ENCODE measurements at regions not wholly inside any gene's neighbourhood (a gene's known extent, or its start where the extent isn't known, plus 50 kb on each side); places are given as distances from the start of the nearest gene placed in this dataset.

GRCh38 chrX:141439651-141440050 lies 144.9 kb downstream of the SPANXA1 start:
- H3K27ac Mint-ChIP-seq = no peak overlapping the region
- H3K27me3 Mint-ChIP-seq = no peaks in the 10 kb centered on the region
- no peak for DNase-seq
- H3K9me3 ChIP-seq = no peaks in the 10 kb centered on the region
- no peaks in the 10 kb centered on the region for H3K4me1 Mint-ChIP-seq
- H3K4me3 Mint-ChIP-seq = no peak overlapping the region
- CTCF ChIA-PET = no interaction called here
- H3K36me3 ChIP-seq (ENCODE audit: control insufficient read depth in 2 of 2, extremely low read depth in 1 of 2, insufficient read depth in 1 of 2, low read length in 1 of 2) = no peaks in the 10 kb centered on the region
- no peaks in the 10 kb centered on the region for H3K9me3 Mint-ChIP-seq
- H3K4me3 ChIP-seq (ENCODE audit: control insufficient read depth in 1 of 2, extremely low read depth in 1 of 2, low read length in 1 of 2) = no peak overlapping the region
- no CpG with 5 or more reads among the region's 1 CpG for WGBS (ENCODE audit: insufficient coverage)
- no peak overlapping the region for H3K27ac ChIP-seq (ENCODE audit: low read length)
- no peaks in the 10 kb centered on the region for H3K27me3 ChIP-seq (replicated peaks in 1 of 2; ENCODE audit: control insufficient read depth in 2 of 2, extremely low read depth in 1 of 2, insufficient read depth in 2 of 2, low read length in 1 of 2)
- no peaks in the 10 kb centered on the region for H3K4me1 ChIP-seq (ENCODE audit: control insufficient read depth in 1 of 2, extremely low read depth in 1 of 2, insufficient read depth in 2 of 2, low read length in 2 of 2)
- POLR2A ChIA-PET = no interaction called here
- no peak for ATAC-seq (replicated peaks in 1 of 4)
- no peaks in the 10 kb centered on the region for H3K36me3 Mint-ChIP-seq

GRCh38 chrX:141415889-141416288 lies 168.6 kb downstream of the SPANXA1 start:
- CTCF ChIA-PET = no interaction called here
- H3K4me3 ChIP-seq (ENCODE audit: control insufficient read depth in 1 of 2, extremely low read depth in 1 of 2, low read length in 1 of 2) = no peak overlapping the region
- no peak overlapping the region for H3K27ac ChIP-seq (ENCODE audit: low read length)
- peaks cover 0 to 15% of the 10 kb centered on the region in 2 donors for H3K27me3 Mint-ChIP-seq
- no peaks in the 10 kb centered on the region for H3K4me1 Mint-ChIP-seq
- DNase-seq = no peak
- H3K4me1 ChIP-seq (ENCODE audit: control insufficient read depth in 1 of 2, extremely low read depth in 1 of 2, insufficient read depth in 2 of 2, low read length in 2 of 2) = no peaks in the 10 kb centered on the region
- H3K27ac Mint-ChIP-seq = no peak overlapping the region
- H3K9me3 Mint-ChIP-seq = peaks cover 0 to 3% (median 0%) of the 10 kb centered on the region in 3 donors
- no peaks in the 10 kb centered on the region for H3K27me3 ChIP-seq (replicated peaks in 1 of 2; ENCODE audit: control insufficient read depth in 2 of 2, extremely low read depth in 1 of 2, insufficient read depth in 2 of 2, low read length in 1 of 2)
- no peak overlapping the region for H3K4me3 Mint-ChIP-seq
- ATAC-seq (replicated peaks in 1 of 4) = no peak
- no peaks in the 10 kb centered on the region for H3K36me3 Mint-ChIP-seq
- H3K36me3 ChIP-seq (ENCODE audit: control insufficient read depth in 2 of 2, extremely low read depth in 1 of 2, insufficient read depth in 1 of 2, low read length in 1 of 2) = no peaks in the 10 kb centered on the region
- no CpG with 5 or more reads among the region's 1 CpG for WGBS (ENCODE audit: insufficient coverage)
- H3K9me3 ChIP-seq = peaks cover 2% of the 10 kb centered on the region
- POLR2A ChIA-PET = interaction anchor here in 1 of 2 donors (0.5 kb wide), 1 partner anchor 13 kb away, joined by 4 read pairs; no protein-coding TSS in a partner anchor

DNA sequence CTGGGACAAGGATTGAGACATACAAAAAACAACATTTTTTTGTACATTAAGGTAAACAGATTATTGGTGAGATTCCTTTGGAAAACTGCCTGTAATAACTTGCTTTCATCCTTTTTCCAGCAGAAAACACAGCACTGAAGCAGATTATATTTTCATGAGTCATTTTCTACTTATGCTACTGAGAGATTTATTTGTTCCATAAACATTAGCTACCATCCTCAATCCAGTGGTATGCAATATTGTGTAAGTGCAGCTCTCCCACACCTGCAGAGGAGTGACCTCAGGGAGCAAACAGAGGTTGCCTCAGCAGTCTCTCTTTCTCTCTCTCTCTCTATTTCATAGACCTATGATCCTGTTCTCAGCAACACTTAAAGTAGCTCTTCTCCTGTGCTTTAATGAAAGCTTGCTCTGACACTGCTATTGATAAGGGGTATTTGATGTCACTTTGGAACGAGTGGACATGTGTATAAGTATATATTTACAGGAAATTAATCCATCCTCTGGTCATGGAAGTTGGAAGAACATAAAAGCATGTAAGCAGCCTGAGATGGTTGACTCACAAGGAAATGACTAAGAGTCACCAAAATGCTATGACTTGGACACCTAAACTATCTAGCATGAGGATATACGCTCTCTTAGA lies 163.7 kb upstream of the SPANXC start:
- Mint-ChIP-seq H3K36me3 (no peaks in the 10 kb centered on the region), H3K4me3 (no peak overlapping the region), H3K9me3 (peaks cover 0 to 3% (median 0%) of the 10 kb centered on the region in 3 donors), H3K27ac (no peak overlapping the region), H3K27me3 (peaks cover 0 to 8% of the 10 kb centered on the region in 2 donors), H3K4me1 (no peaks in the 10 kb centered on the region)
- POLR2A ChIA-PET = no interaction called here
- Histone ChIP-seq H3K36me3 (ENCODE audit: control insufficient read depth in 2 of 2, extremely low read depth in 1 of 2, insufficient read depth in 1 of 2, low read length in 1 of 2) (no peaks in the 10 kb centered on the region), H3K27ac (ENCODE audit: low read length) (no peak overlapping the region), H3K4me1 (ENCODE audit: control insufficient read depth in 1 of 2, extremely low read depth in 1 of 2, insufficient read depth in 2 of 2, low read length in 2 of 2) (no peaks in the 10 kb centered on the region), H3K9me3 (no peaks in the 10 kb centered on the region), H3K27me3 (replicated peaks in 1 of 2; ENCODE audit: control insufficient read depth in 2 of 2, extremely low read depth in 1 of 2, insufficient read depth in 2 of 2, low read length in 1 of 2) (no peaks in the 10 kb centered on the region), H3K4me3 (ENCODE audit: control insufficient read depth in 1 of 2, extremely low read depth in 1 of 2, low read length in 1 of 2) (no peak overlapping the region)
- ATAC-seq (replicated peaks in 1 of 4) (no peak), DNase-seq (no peak)
- CTCF ChIA-PET = interaction anchor here in 1 of 2 donors (0.5 kb wide), 1 partner anchor 647 kb away, joined by 3 read pairs; no protein-coding TSS in a partner anchor
- WGBS (ENCODE audit: insufficient coverage) = no CpG with 5 or more reads among the region's 2 CpGs

DNA sequence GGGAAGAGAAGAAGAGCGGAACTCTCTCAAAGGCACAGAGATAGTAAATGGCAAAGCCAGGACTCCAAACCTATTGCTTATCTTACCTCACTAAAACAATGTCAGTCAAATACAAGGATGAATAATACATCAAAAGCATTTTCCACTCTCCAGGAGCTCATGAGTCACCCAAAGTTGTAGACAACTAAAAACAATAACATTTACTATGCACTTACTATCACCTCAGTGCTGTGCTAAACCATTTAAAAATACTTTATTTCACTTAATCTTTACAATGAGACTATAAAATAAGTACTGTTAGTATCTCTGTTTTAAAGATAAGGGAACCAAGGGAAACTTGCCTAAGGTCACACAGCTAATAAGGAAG lies 163.2 kb upstream of the SPANXC start:
- ChIA-PET POLR2A (no interaction called here), CTCF (interaction anchor here in 1 of 2 donors (0.5 kb wide), 1 partner anchor 647 kb away, joined by 3 read pairs; no protein-coding TSS in a partner anchor)
- H3K4me1 ChIP-seq (ENCODE audit: control insufficient read depth in 1 of 2, extremely low read depth in 1 of 2, insufficient read depth in 2 of 2, low read length in 2 of 2) = no peaks in the 10 kb centered on the region
- H3K4me3 Mint-ChIP-seq = no peak overlapping the region
- ATAC-seq (replicated peaks in 1 of 4) = no peak
- H3K27me3 ChIP-seq (replicated peaks in 1 of 2; ENCODE audit: control insufficient read depth in 2 of 2, extremely low read depth in 1 of 2, insufficient read depth in 2 of 2, low read length in 1 of 2) = no peaks in the 10 kb centered on the region
- no peak overlapping the region for H3K27ac ChIP-seq (ENCODE audit: low read length)
- no peak for DNase-seq
- peaks cover 0 to 8% of the 10 kb centered on the region in 2 donors for H3K27me3 Mint-ChIP-seq
- WGBS (ENCODE audit: insufficient coverage) = no CpG with 5 or more reads among the region's 1 CpG
- no peaks in the 10 kb centered on the region for H3K9me3 ChIP-seq
- no peaks in the 10 kb centered on the region for H3K36me3 ChIP-seq (ENCODE audit: control insufficient read depth in 2 of 2, extremely low read depth in 1 of 2, insufficient read depth in 1 of 2, low read length in 1 of 2)
- peaks cover 0 to 3% (median 3%) of the 10 kb centered on the region in 3 donors for H3K9me3 Mint-ChIP-seq
- no peaks in the 10 kb centered on the region for H3K36me3 Mint-ChIP-seq
- H3K4me1 Mint-ChIP-seq = no peaks in the 10 kb centered on the region
- no peak overlapping the region for H3K27ac Mint-ChIP-seq
- H3K4me3 ChIP-seq (ENCODE audit: control insufficient read depth in 1 of 2, extremely low read depth in 1 of 2, low read length in 1 of 2) = no peak overlapping the region

DNA sequence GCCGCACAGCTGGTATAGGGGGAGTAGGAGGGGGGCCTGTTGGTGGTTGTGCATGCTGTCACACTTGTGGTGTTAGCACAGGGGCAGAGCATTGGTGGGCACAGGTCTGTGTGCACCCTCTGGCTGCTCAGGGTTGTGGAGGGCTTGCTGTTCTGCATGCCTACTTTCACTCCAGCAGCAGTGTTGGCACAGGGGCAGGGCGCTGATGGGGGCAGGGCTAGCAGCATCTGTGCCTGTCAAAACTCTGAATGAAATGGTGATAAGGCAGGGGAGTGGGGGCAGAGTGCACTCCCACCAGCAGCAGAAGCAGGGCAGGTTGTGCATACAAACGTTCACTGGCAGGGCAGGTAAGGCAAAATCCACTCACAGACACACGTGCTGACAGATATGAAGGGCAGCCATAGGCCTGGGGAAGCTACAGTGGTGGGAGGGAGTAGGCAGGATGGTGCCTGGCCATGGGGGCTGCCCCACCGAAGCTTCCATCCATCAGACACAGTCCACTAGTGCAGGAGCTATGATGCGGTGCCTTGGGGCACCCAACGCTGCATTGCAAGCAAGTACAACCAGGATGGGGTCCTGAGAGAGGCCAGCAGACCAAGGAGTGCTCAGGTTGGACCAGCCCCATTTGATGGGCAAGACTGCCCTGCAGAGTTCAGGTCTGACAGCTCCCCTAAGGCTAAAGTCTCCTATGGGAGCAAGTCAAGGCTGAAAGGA lies 160.7 kb upstream of the SPANXC start:
- H3K9me3 ChIP-seq = no peaks in the 10 kb centered on the region
- Mint-ChIP-seq H3K9me3 (peaks cover 0 to 15% (median 10%) of the 10 kb centered on the region in 3 donors), H3K27me3 (peaks cover 0 to 8% of the 10 kb centered on the region in 2 donors), H3K36me3 (no peaks in the 10 kb centered on the region), H3K4me3 (no peak overlapping the region), H3K4me1 (no peaks in the 10 kb centered on the region), H3K27ac (no peak overlapping the region)
- no peak overlapping the region for H3K27ac ChIP-seq (ENCODE audit: low read length)
- H3K4me1 ChIP-seq (ENCODE audit: control insufficient read depth in 1 of 2, extremely low read depth in 1 of 2, insufficient read depth in 2 of 2, low read length in 2 of 2) = no peaks in the 10 kb centered on the region
- POLR2A ChIA-PET = interaction anchor here in 1 of 2 donors (0.5 kb wide), 1 partner anchor 874 kb away, joined by 5 read pairs; no protein-coding TSS in a partner anchor
- no peak for ATAC-seq (replicated peaks in 1 of 4)
- H3K27me3 ChIP-seq (replicated peaks in 1 of 2; ENCODE audit: control insufficient read depth in 2 of 2, extremely low read depth in 1 of 2, insufficient read depth in 2 of 2, low read length in 1 of 2) = no peaks in the 10 kb centered on the region
- CTCF ChIA-PET = no interaction called here
- no peaks in the 10 kb centered on the region for H3K36me3 ChIP-seq (ENCODE audit: control insufficient read depth in 2 of 2, extremely low read depth in 1 of 2, insufficient read depth in 1 of 2, low read length in 1 of 2)
- H3K4me3 ChIP-seq (ENCODE audit: control insufficient read depth in 1 of 2, extremely low read depth in 1 of 2, low read length in 1 of 2) = no peak overlapping the region
- no peak for DNase-seq
- 78% methylated on average over 2 of the region's 7 CpGs for WGBS (ENCODE audit: insufficient coverage)

DNA sequence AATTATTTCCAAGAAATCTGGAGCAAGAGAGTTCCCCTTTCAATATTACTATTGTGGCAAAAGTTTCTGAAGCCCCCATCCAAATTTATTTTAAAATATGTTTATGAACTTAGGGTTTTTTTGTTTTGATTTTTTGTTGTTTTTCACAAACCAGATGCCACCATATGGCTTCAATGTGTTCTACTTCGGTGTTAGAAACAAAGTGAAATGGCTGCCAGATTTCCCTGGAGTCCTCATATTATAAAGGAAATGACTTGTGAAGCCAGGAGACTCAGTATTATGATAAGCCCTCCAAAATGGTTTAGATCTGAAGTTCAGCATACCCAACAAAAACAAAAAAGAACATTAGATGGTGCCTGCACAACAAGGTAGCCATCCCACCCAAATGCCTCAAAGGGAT lies 154.2 kb upstream of the SPANXC start:
- ChIA-PET CTCF (no interaction called here), POLR2A (no interaction called here)
- no peak overlapping the region for H3K27ac Mint-ChIP-seq
- ATAC-seq (replicated peaks in 1 of 4) (no peak), DNase-seq (no peak)
- H3K36me3 ChIP-seq (ENCODE audit: control insufficient read depth in 2 of 2, extremely low read depth in 1 of 2, insufficient read depth in 1 of 2, low read length in 1 of 2) = no peaks in the 10 kb centered on the region
- H3K4me1 ChIP-seq (ENCODE audit: control insufficient read depth in 1 of 2, extremely low read depth in 1 of 2, insufficient read depth in 2 of 2, low read length in 2 of 2) = no peaks in the 10 kb centered on the region
- H3K4me3 Mint-ChIP-seq = no peak overlapping the region
- H3K27me3 ChIP-seq (replicated peaks in 1 of 2; ENCODE audit: control insufficient read depth in 2 of 2, extremely low read depth in 1 of 2, insufficient read depth in 2 of 2, low read length in 1 of 2) = no peaks in the 10 kb centered on the region
- H3K9me3 Mint-ChIP-seq = peaks cover 0 to 17% (median 15%) of the 10 kb centered on the region in 3 donors
- H3K4me1 Mint-ChIP-seq = no peaks in the 10 kb centered on the region
- H3K36me3 Mint-ChIP-seq = no peaks in the 10 kb centered on the region
- peaks cover 0 to 8% of the 10 kb centered on the region in 2 donors for H3K27me3 Mint-ChIP-seq
- WGBS (ENCODE audit: insufficient coverage) = no CpG with 5 or more reads among the region's 1 CpG
- H3K27ac ChIP-seq (ENCODE audit: low read length) = no peak overlapping the region
- no peak overlapping the region for H3K4me3 ChIP-seq (ENCODE audit: control insufficient read depth in 1 of 2, extremely low read depth in 1 of 2, low read length in 1 of 2)
- no peaks in the 10 kb centered on the region for H3K9me3 ChIP-seq
